IPS-15b (cell line): ENCODE measurements at regions not wholly inside any gene's neighbourhood (a gene's known extent, or its start where the extent isn't known, plus 50 kb on each side); places are given as distances from the start of the nearest gene placed in this dataset.
"Not testable (repeated sequence)": the region's sequence is repeated elsewhere in the genome, so short reads cannot be mapped to it uniquely, and the experiment has no call there.

Source experiments
- H3K27me3 ChIP-seq: one replicate; pipeline ENCODE4 v1.6.1; 2013; ENCODE audit warnings: low read length; ENCODE audit not compliant: control insufficient read depth, insufficient read depth
- H3K36me3 ChIP-seq: one replicate; pipeline ENCODE4 v1.6.1; 2013; ENCODE audit warnings: low read length; ENCODE audit not compliant: control insufficient read depth, insufficient read depth
- H3K4me1 ChIP-seq: one replicate; pipeline ENCODE4 v1.6.1; 2013; ENCODE audit warnings: mild to moderate bottlenecking, low read length; ENCODE audit not compliant: control insufficient read depth, insufficient read depth
- H3K4me3 ChIP-seq: one replicate; pipeline ENCODE4 v1.5.1; 2013; ENCODE audit warnings: low read depth, low read length
- H3K9ac ChIP-seq: one replicate; pipeline ENCODE4 v1.6.1; 2013; ENCODE audit warnings: low read depth, mild to moderate bottlenecking, low read length
- H3K9me3 ChIP-seq: one replicate; pipeline ENCODE4 v1.6.1; 2013; ENCODE audit warnings: mild to moderate bottlenecking, low read length; ENCODE audit not compliant: control insufficient read depth, insufficient read depth

- H3K36me3 ChIP-seq, H3K9ac ChIP-seq, H3K4me1 ChIP-seq, H3K9me3 ChIP-seq, H3K27me3 ChIP-seq, H3K4me3 ChIP-seq: not testable (repeated sequence)
Observed at GRCh38 chr4:135864304-135864703, 1662.7 kb upstream of the PABPC4L start.

- H3K4me1 ChIP-seq, result no peaks in the 10 kb centered on the region
- H3K9ac ChIP-seq, result no peak overlapping the region
- H3K36me3 ChIP-seq, result no peaks in the 10 kb centered on the region
- H3K27me3 ChIP-seq, result no peaks in the 10 kb centered on the region
- no peaks in the 10 kb centered on the region for H3K9me3 ChIP-seq
- H3K4me3 ChIP-seq, result no peak overlapping the region
Observed at GRCh38 chr4:135840781-135841180, 1639.2 kb upstream of the PABPC4L start.

GRCh38 chr4:135839712-135840111 lies 1638.1 kb upstream of the PABPC4L start:
- Histone ChIP-seq H3K9me3 (no peaks in the 10 kb centered on the region), H3K4me3 (no peak overlapping the region), H3K36me3 (no peaks in the 10 kb centered on the region), H3K27me3 (no peaks in the 10 kb centered on the region), H3K9ac (no peak overlapping the region), H3K4me1 (no peaks in the 10 kb centered on the region)

GRCh38 chr4:135838889-135839288 lies 1637.3 kb upstream of the PABPC4L start:
- Histone ChIP-seq H3K27me3 (no peaks in the 10 kb centered on the region), H3K4me1 (no peaks in the 10 kb centered on the region), H3K36me3 (no peaks in the 10 kb centered on the region), H3K9me3 (no peaks in the 10 kb centered on the region), H3K4me3 (no peak overlapping the region), H3K9ac (no peak overlapping the region)

GRCh38 chr4:135834471-135834870 lies 1632.9 kb upstream of the PABPC4L start:
- no peaks in the 10 kb centered on the region for H3K4me1 ChIP-seq
- no peak overlapping the region for H3K4me3 ChIP-seq

GRCh38 chr4:135833529-135833928 lies 1631.9 kb upstream of the PABPC4L start:
- H3K9me3 ChIP-seq, result no peaks in the 10 kb centered on the region
- H3K4me3 ChIP-seq, result no peak overlapping the region
- H3K36me3 ChIP-seq, result no peaks in the 10 kb centered on the region
- H3K9ac ChIP-seq, result no peak overlapping the region
- no peaks in the 10 kb centered on the region for H3K27me3 ChIP-seq
- no peaks in the 10 kb centered on the region for H3K4me1 ChIP-seq

More at GRCh38 chr4:135834471-135834870, 1632.9 kb upstream of the PABPC4L start:
- Histone ChIP-seq H3K27me3 (no peaks in the 10 kb centered on the region), H3K9me3 (no peaks in the 10 kb centered on the region), H3K9ac (no peak overlapping the region), H3K36me3 (no peaks in the 10 kb centered on the region)

GRCh38 chr4:135824759-135825296 lies 1623.2 kb upstream of the PABPC4L start:
- Histone ChIP-seq H3K36me3 (no peaks in the 10 kb centered on the region), H3K9ac (no peak overlapping the region)

GRCh38 chr4:135804785-135805184 lies 1603.2 kb upstream of the PABPC4L start:
- Histone ChIP-seq H3K4me3 (no peak overlapping the region), H3K9me3 (no peaks in the 10 kb centered on the region), H3K36me3 (no peaks in the 10 kb centered on the region), H3K4me1 (no peaks in the 10 kb centered on the region), H3K27me3 (no peaks in the 10 kb centered on the region), H3K9ac (no peak overlapping the region)

More at GRCh38 chr4:135824759-135825296, 1623.2 kb upstream of the PABPC4L start:
- Histone ChIP-seq H3K27me3 (no peaks in the 10 kb centered on the region), H3K9me3 (no peaks in the 10 kb centered on the region), H3K4me3 (no peak overlapping the region), H3K4me1 (no peaks in the 10 kb centered on the region)

- H3K4me1 ChIP-seq, result peaks cover 4% of the 10 kb centered on the region
- H3K9me3 ChIP-seq, result no peaks in the 10 kb centered on the region
- H3K9ac ChIP-seq, result no peak overlapping the region
- no peaks in the 10 kb centered on the region for H3K36me3 ChIP-seq
- no peak overlapping the region for H3K4me3 ChIP-seq
- no peaks in the 10 kb centered on the region for H3K27me3 ChIP-seq
Observed at GRCh38 chr4:135777361-135777760, 1575.8 kb upstream of the PABPC4L start.

- Histone ChIP-seq H3K4me3 (no peak overlapping the region), H3K36me3 (no peaks in the 10 kb centered on the region), H3K9me3 (no peaks in the 10 kb centered on the region), H3K4me1 (peaks cover 4% of the 10 kb centered on the region), H3K27me3 (no peaks in the 10 kb centered on the region), H3K9ac (no peak overlapping the region)
Observed at GRCh38 chr4:135775909-135776308, 1574.3 kb upstream of the PABPC4L start.

GRCh38 chr4:135770505-135770904 lies 1568.9 kb upstream of the PABPC4L start:
- no peak overlapping the region for H3K9ac ChIP-seq
- H3K36me3 ChIP-seq, result no peaks in the 10 kb centered on the region

GRCh38 chr4:135744928-135745327 lies 1543.3 kb upstream of the PABPC4L start:
- no peaks in the 10 kb centered on the region for H3K27me3 ChIP-seq
- peaks cover 3% of the 10 kb centered on the region for H3K4me1 ChIP-seq
- H3K36me3 ChIP-seq, result no peaks in the 10 kb centered on the region
- H3K9me3 ChIP-seq, result no peaks in the 10 kb centered on the region
- H3K9ac ChIP-seq, result no peak overlapping the region
- H3K4me3 ChIP-seq, result no peak overlapping the region

More at GRCh38 chr4:135770505-135770904, 1568.9 kb upstream of the PABPC4L start:
- Histone ChIP-seq H3K9me3 (no peaks in the 10 kb centered on the region), H3K4me1 (no peaks in the 10 kb centered on the region), H3K27me3 (no peaks in the 10 kb centered on the region), H3K4me3 (no peak overlapping the region)
